Epithelial cell of proximal tubule (primary cell): ENCODE measurements at regions not wholly inside any gene's neighbourhood (a gene's known extent, or its start where the extent isn't known, plus 50 kb on each side); places are given as distances from the start of the nearest gene placed in this dataset.

ENCODE experiments used
- DNase-seq: peaks from one replicate; pipeline ENCODE4 v3.0.0-alpha.2; 2011; ENCODE audit warnings: low read depth
- H3K4me3 ChIP-seq: 2 replicates; pipeline ENCODE4 v1.5.1; 2011; ENCODE audit warnings: low read depth, mild to moderate bottlenecking, low read length
- TF ChIP-seq, protein P1 (sequence below): conservative IDR thresholded peaks from 2 replicates; pipeline ENCODE4 v1.5.1; 2012; ENCODE audit warnings: low read depth, mild to moderate bottlenecking, low read length

DNA sequence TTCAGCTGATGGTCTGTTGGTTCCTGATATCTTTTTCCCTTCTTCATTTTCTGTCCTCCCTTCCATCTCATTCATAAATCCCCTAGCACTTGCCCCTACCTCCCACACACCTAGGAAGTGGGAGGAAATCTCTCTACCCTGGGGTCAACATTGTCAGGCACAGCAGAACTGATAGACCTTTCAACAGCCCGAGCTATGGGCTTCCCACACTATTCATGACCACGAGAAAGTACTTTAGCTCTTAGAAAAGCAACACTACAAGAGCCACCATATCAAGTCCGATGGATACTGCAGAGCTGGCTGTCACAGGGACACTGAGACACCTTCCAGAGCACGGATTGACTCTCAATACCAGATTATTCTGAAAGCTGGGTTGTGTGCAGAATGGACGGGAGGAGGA, 180.6 kb upstream of the NEBL start:
- TF ChIP-seq, protein P1, sequence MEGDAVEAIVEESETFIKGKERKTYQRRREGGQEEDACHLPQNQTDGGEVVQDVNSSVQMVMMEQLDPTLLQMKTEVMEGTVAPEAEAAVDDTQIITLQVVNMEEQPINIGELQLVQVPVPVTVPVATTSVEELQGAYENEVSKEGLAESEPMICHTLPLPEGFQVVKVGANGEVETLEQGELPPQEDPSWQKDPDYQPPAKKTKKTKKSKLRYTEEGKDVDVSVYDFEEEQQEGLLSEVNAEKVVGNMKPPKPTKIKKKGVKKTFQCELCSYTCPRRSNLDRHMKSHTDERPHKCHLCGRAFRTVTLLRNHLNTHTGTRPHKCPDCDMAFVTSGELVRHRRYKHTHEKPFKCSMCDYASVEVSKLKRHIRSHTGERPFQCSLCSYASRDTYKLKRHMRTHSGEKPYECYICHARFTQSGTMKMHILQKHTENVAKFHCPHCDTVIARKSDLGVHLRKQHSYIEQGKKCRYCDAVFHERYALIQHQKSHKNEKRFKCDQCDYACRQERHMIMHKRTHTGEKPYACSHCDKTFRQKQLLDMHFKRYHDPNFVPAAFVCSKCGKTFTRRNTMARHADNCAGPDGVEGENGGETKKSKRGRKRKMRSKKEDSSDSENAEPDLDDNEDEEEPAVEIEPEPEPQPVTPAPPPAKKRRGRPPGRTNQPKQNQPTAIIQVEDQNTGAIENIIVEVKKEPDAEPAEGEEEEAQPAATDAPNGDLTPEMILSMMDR = no peak

DNA sequence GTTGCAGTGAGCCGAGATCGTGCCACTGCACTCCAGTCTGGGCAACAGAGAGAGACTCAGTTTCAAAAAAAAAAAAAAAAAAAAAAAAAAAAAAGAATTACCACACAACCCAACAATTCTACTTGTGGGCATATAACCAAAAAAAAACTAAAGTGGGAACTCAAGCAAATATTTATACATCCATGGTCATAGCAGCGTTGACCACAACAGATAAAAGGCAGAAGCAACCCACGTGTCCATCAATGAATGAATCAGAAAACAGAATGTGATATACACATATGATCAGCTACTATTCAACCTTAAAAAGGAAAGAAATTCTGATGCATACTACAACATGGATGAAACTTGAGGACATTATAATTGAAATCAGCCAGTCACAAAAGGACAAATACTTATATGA, 179.3 kb upstream of the NEBL start:
- H3K4me3 ChIP-seq = no peak overlapping the region
- no peak for DNase-seq
- TF ChIP-seq, protein P1 = no peak

More for the DNA sequence above, 180.6 kb upstream of the NEBL start:
- no peak for DNase-seq
- H3K4me3 ChIP-seq = no peak overlapping the region

DNA sequence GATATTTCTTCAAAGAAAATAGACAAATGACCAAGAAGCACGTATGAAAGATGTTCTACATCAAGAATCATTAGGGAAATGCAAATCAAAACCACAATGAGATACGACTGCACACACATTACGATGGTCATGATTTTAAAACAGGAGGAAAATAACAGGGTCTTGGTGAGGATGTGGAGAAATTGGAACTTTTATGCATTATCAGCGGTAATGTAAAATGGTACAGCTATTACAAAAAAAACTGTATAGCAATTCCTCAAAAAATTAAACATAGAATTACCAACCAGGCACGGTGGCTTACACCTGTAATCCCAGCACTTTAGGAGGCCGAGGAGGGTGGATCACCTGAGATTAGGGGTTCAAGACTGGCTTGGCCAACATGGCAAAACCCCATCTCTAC, 178.8 kb upstream of the NEBL start:
- TF ChIP-seq, protein P1 = no peak
- H3K4me3 ChIP-seq = no peak overlapping the region
- DNase-seq = no peak

DNA sequence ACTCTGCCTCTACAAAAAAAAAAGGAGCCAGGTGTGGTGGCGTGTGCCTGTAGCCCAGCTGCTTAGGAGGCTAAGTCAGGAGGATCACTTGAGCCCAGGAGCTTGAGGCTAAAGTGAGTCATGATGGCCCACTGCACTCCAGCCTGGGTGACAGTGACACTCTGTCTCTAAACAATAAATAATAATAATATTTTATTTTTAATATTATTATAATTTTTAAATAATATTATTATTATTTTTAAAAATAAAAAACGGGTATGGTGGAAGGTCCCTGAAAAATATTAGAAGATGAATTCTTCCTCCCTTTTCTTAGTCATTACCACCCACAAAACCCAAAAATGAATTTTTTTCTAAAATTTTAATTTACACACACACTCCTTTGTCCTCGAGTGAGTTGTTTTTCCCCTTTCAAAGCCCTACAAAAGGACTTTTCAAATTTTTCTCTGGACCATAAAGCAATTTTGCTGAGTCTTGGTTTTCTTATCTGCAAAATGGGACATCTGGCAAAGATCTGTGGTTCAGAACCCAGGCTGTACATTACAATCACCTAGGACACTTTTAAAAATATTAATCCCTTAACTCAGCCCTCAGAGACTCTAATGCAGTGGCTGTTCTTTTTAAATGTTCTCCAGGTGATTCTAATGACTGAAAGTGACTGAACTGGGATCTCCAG, 174.0 kb upstream of the NEBL start:
- TF ChIP-seq, protein P1 = no peak
- no peak overlapping the region for H3K4me3 ChIP-seq
- no peak for DNase-seq

DNA sequence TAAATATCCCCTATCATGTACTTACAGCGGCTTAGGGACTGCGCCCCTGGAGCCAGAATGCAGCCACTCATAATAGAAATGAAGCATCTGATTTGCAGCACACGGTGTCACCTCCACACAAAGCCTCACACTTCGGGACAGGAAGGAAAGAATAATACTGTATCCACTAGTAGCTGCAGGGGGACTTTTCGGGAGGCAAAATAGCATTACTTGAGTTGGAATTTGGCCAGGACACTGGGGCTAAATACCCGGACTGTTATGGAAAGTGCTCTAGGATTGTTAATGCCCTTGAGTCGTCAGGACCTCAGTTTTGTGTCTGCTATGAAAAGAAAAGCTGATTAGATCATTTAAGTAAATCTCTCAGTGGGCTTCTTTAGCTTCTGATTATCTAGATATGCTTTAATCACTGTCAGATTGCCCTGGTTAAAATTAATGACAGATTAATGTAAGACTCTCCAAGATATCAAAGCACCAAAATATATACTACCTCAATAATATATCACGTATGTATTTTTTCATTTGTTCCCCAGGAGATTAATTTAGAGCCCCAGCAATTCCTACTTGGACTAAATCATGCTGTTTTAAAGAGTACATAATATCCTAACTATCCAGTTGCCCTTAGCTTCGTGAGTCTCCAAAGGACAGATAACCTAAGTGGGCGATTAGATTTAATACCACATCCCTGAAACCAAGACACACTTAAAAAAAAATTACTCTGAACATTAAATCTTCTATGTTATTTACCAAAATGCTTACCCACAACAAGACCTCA, 173.0 kb upstream of the NEBL start:
- no peak overlapping the region for H3K4me3 ChIP-seq
- TF ChIP-seq, protein P1 = no peak
- no peak for DNase-seq

DNA sequence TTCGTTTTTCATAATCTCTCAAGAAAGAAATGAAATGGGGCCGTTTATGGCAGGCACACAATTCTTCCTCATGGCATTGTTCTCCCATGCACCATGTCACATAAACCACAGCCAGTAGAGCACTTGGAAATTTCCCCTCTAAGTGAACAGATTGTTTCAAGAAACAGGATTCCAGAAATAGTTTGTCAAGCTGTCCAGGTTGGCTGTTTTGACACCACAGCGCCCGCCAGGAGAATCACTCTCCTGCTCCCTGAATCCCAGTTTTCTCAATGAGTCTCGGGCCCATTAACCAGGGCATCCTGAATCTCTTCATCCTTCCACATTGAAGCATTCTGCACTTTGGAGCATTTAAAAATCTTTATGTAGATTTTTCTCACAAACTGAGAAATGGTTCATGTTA, 172.2 kb upstream of the NEBL start:
- H3K4me3 ChIP-seq = no peak overlapping the region
- TF ChIP-seq, protein P1 = no peak
- DNase-seq = no peak
